Neuronal stem cell (in vitro differentiated cells): ENCODE measurements at regions not wholly inside any gene's neighbourhood (a gene's known extent, or its start where the extent isn't known, plus 50 kb on each side); places are given as distances from the start of the nearest gene placed in this dataset.

Source experiments
- DNase-seq: peaks from one replicate; pipeline ENCODE4 v3.0.0-alpha.2; 2013; ENCODE audit warnings: low spot score
- H2AFZ ChIP-seq: one replicate; pipeline ENCODE4 v1.6.1; 2013; ENCODE audit warnings: mild to moderate bottlenecking, low read length, inconsistent platforms
- H2AK5ac ChIP-seq: 2 replicates; pipeline ENCODE4 v1.6.1; 2013; ENCODE audit warnings: low read depth, mild to moderate bottlenecking, inconsistent platforms, low read length, moderate library complexity, mixed read lengths
- H2BK120ac ChIP-seq: 2 replicates; pipeline ENCODE4 v1.6.1; 2013; ENCODE audit warnings: low read depth, mild to moderate bottlenecking, inconsistent platforms, low read length, moderate library complexity, mixed read lengths
- H2BK12ac ChIP-seq: one replicate; pipeline ENCODE4 v1.6.1; 2013; ENCODE audit warnings: low read length, inconsistent platforms
- H2BK15ac ChIP-seq: 2 replicates; pipeline ENCODE4 v1.6.1; 2013; ENCODE audit warnings: mild to moderate bottlenecking, low read length, inconsistent platforms, mixed read lengths
- H2BK5ac ChIP-seq: one replicate; pipeline ENCODE4 v1.6.1; 2013; ENCODE audit warnings: inconsistent platforms, mild to moderate bottlenecking, low read length, moderate library complexity
- H3K14ac ChIP-seq: one replicate; pipeline ENCODE4 v1.6.1; 2013; ENCODE audit warnings: low read length, inconsistent platforms
- H3K18ac ChIP-seq: 2 replicates; pipeline ENCODE4 v1.6.1; 2013; ENCODE audit warnings: low read length, inconsistent platforms
- H3K23ac ChIP-seq: 2 replicates; pipeline ENCODE4 v1.6.1; 2013; ENCODE audit warnings: low read depth, mild to moderate bottlenecking, mixed read lengths, low read length, inconsistent platforms; ENCODE audit not compliant: poor library complexity
- H3K27ac ChIP-seq: replicated peaks from 3 replicates; pipeline ENCODE4 v1.5.1; 2013; ENCODE audit warnings: low read length, inconsistent platforms
- H3K27me3 ChIP-seq, 3 experiments: 2 replicates each; pipeline ENCODE4 v1.6.1; 2013; ENCODE audit warnings: low read length in 3 of 3, mild to moderate bottlenecking in 2 of 3, inconsistent platforms in 1 of 3, low read depth in 1 of 3, mixed read lengths in 1 of 3, moderate library complexity in 1 of 3; ENCODE audit not compliant: control insufficient read depth in 3 of 3, insufficient read depth in 3 of 3
- H3K36me3 ChIP-seq, 2 donors: replicated peaks in 1 of 2; 2 replicates each; pipeline ENCODE4 v1.6.1; 2013; ENCODE audit warnings: low read length in 2 of 2; ENCODE audit not compliant: control insufficient read depth in 2 of 2, insufficient read depth in 2 of 2
- H3K4ac ChIP-seq: 2 replicates; pipeline ENCODE4 v1.6.1; 2013; ENCODE audit warnings: inconsistent platforms, mild to moderate bottlenecking, low read length, moderate library complexity
- H3K4me1 ChIP-seq, 2 donors: 1 replicate in 1 of 2; 2 replicates in 1 of 2; pipeline ENCODE4 v1.6.1; 2013; ENCODE audit warnings: low read length in 2 of 2, low read depth in 1 of 2; ENCODE audit not compliant: control insufficient read depth in 2 of 2, insufficient read depth in 1 of 2
- H3K4me2 ChIP-seq: one replicate; pipeline ENCODE4 v1.6.1; 2013; ENCODE audit warnings: mild to moderate bottlenecking, low read length, inconsistent platforms; ENCODE audit not compliant: insufficient read depth, poor library complexity, severe bottlenecking
- H3K4me3 ChIP-seq, 2 donors: 2 replicates each; pipeline ENCODE4 v1.5.1; 2013; ENCODE audit warnings: low read length in 2 of 2, mild to moderate bottlenecking in 2 of 2, inconsistent platforms in 1 of 2, moderate library complexity in 1 of 2
- H3K79me1 ChIP-seq: one replicate; pipeline ENCODE4 v1.6.1; 2013; ENCODE audit warnings: low read depth, mild to moderate bottlenecking, inconsistent platforms, low read length, moderate library complexity
- H3K9ac ChIP-seq: one replicate; pipeline ENCODE4 v1.6.1; 2013; ENCODE audit warnings: mild to moderate bottlenecking, low read depth, low read length, inconsistent platforms; ENCODE audit not compliant: poor library complexity
- H3K9me3 ChIP-seq, 2 donors: replicated peaks in 1 of 2; 2 replicates each; pipeline versions ENCODE3 to v1.6.1; 2013; ENCODE audit warnings: low read length in 2 of 2, mild to moderate bottlenecking in 2 of 2, inconsistent platforms in 1 of 2, low read depth in 1 of 2, mixed read lengths in 1 of 2, moderate library complexity in 1 of 2; ENCODE audit not compliant: control insufficient read depth in 2 of 2, insufficient read depth in 1 of 2
- H4K8ac ChIP-seq: one replicate; pipeline ENCODE4 v1.6.1; 2013; ENCODE audit warnings: low read depth, mild to moderate bottlenecking, inconsistent platforms, low read length, moderate library complexity
- H4K91ac ChIP-seq: one replicate; pipeline ENCODE4 v1.6.1; 2013; ENCODE audit warnings: low read length, low read depth, mild to moderate bottlenecking, inconsistent platforms; ENCODE audit not compliant: poor library complexity
- WGBS, 2 donors: extraction: QIAGEN DNeasy Blood & Tissue Kit; methylation state at CpG; one replicate each; pipeline ENCODE4 v1.1.7; 2013; ENCODE audit warnings: missing lambda C conversion rate in 2 of 2, mixed read lengths in 1 of 2; ENCODE audit not compliant: insufficient read length in 2 of 2, insufficient replicate concordance in 1 of 2; ENCODE audit errors: extremely low coverage in 2 of 2; 5-methylcytosine and 5-hydroxymethylcytosine counted together

GRCh38 chr7:93725954-93726353 is 151.4 kb upstream of the CALCR start:
- H3K4me2 ChIP-seq: no peak overlapping the region
- H3K23ac ChIP-seq: no peak overlapping the region
- H2AFZ ChIP-seq: no peak overlapping the region
- H3K27ac ChIP-seq: no peak overlapping the region
- no peaks in the 10 kb centered on the region for H3K36me3 ChIP-seq
- no peak overlapping the region for H3K9ac ChIP-seq
- peaks cover 2 to 3% of the 10 kb centered on the region in 2 donors for H3K9me3 ChIP-seq
- H3K4me1 ChIP-seq: peaks cover 0 to 5% of the 10 kb centered on the region in 2 donors
- no peak for DNase-seq
- no peak overlapping the region for H4K91ac ChIP-seq
- H3K4ac ChIP-seq: no peak overlapping the region
- H2BK12ac ChIP-seq: no peak overlapping the region
- H2BK15ac ChIP-seq: no peak overlapping the region
- no peak overlapping the region for H2BK5ac ChIP-seq
- no peak overlapping the region for H3K14ac ChIP-seq
- no peak overlapping the region for H3K18ac ChIP-seq
- H2AK5ac ChIP-seq: no peak overlapping the region
- no peak overlapping the region for H2BK120ac ChIP-seq
- H3K4me3 ChIP-seq: no peak overlapping the region
- H3K27me3 ChIP-seq: no peaks in the 10 kb centered on the region
- no peaks in the 10 kb centered on the region for H3K79me1 ChIP-seq
- WGBS, 2 donors: no CpG with 5 or more reads among the region's 4 CpGs
- no peak overlapping the region for H4K8ac ChIP-seq

- Histone ChIP-seq H3K9ac (no peak overlapping the region), H3K14ac (no peak overlapping the region), H3K23ac (no peak overlapping the region), H3K27me3 (no peaks in the 10 kb centered on the region), H2BK120ac (no peak overlapping the region), H2AK5ac (no peak overlapping the region), H3K4me3 (no peak overlapping the region), H3K9me3 (peaks cover 0 to 3% of the 10 kb centered on the region in 2 donors), H2BK12ac (no peak overlapping the region), H3K4ac (no peak overlapping the region), H3K4me2 (no peak overlapping the region), H4K8ac (no peak overlapping the region), H4K91ac (no peak overlapping the region), H3K79me1 (no peaks in the 10 kb centered on the region), H2BK5ac (no peak overlapping the region), H2AFZ (peak overlapping the region; percentile 61), H3K18ac (no peak overlapping the region), H3K36me3 (no peaks in the 10 kb centered on the region), H2BK15ac (no peak overlapping the region), H3K4me1 (peaks cover 0 to 5% of the 10 kb centered on the region in 2 donors), H3K27ac (no peak overlapping the region)
- WGBS, 2 donors: no CpG with 5 or more reads among the region's 3 CpGs
- no peak for DNase-seq
Measured at GRCh38 chr7:93723424-93724124, 149.1 kb upstream of the CALCR start.

GRCh38 chr7:93720106-93720505 is 145.6 kb upstream of the CALCR start:
- H2AK5ac ChIP-seq: no peak overlapping the region
- H4K8ac ChIP-seq: no peak overlapping the region
- H3K9ac ChIP-seq: no peak overlapping the region
- H3K36me3 ChIP-seq: no peaks in the 10 kb centered on the region
- H3K14ac ChIP-seq: no peak overlapping the region
- no peak for DNase-seq
- no peak overlapping the region for H2BK5ac ChIP-seq
- no peak overlapping the region for H3K23ac ChIP-seq
- no peak overlapping the region for H2BK120ac ChIP-seq
- no peaks in the 10 kb centered on the region for H3K79me1 ChIP-seq
- no peaks in the 10 kb centered on the region for H3K9me3 ChIP-seq
- no peak overlapping the region for H3K4me2 ChIP-seq
- no peak overlapping the region for H3K4ac ChIP-seq
- H2BK15ac ChIP-seq: no peak overlapping the region
- no peak overlapping the region for H2AFZ ChIP-seq
- peaks cover 0 to 5% of the 10 kb centered on the region in 2 donors for H3K4me1 ChIP-seq
- no peaks in the 10 kb centered on the region for H3K27me3 ChIP-seq
- no peak overlapping the region for H3K18ac ChIP-seq
- H4K91ac ChIP-seq: no peak overlapping the region
- no peak overlapping the region for H3K4me3 ChIP-seq
- H2BK12ac ChIP-seq: no peak overlapping the region
- no peak overlapping the region for H3K27ac ChIP-seq

GRCh38 chr7:93719546-93719945 is 145.0 kb upstream of the CALCR start:
- H3K4me2 ChIP-seq: no peak overlapping the region
- H3K23ac ChIP-seq: no peak overlapping the region
- H3K9ac ChIP-seq: no peak overlapping the region
- no peaks in the 10 kb centered on the region for H3K79me1 ChIP-seq
- no peak overlapping the region for H2BK120ac ChIP-seq
- H2BK5ac ChIP-seq: no peak overlapping the region
- H3K27ac ChIP-seq: no peak overlapping the region
- H2AK5ac ChIP-seq: no peak overlapping the region
- H3K36me3 ChIP-seq: no peaks in the 10 kb centered on the region
- DNase-seq: no peak
- no peak overlapping the region for H3K4me3 ChIP-seq
- no peaks in the 10 kb centered on the region for H3K9me3 ChIP-seq
- WGBS, 2 donors: no CpG with 5 or more reads among the region's 1 CpG
- peaks cover 0 to 5% of the 10 kb centered on the region in 2 donors for H3K4me1 ChIP-seq
- H3K27me3 ChIP-seq: no peaks in the 10 kb centered on the region
- no peak overlapping the region for H3K4ac ChIP-seq
- no peak overlapping the region for H4K91ac ChIP-seq
- H2BK15ac ChIP-seq: no peak overlapping the region
- H3K14ac ChIP-seq: no peak overlapping the region
- no peak overlapping the region for H2AFZ ChIP-seq
- H4K8ac ChIP-seq: no peak overlapping the region
- H3K18ac ChIP-seq: no peak overlapping the region
- H2BK12ac ChIP-seq: no peak overlapping the region
